GM23248 (cell line): ENCODE measurements at regions not wholly inside any gene's neighbourhood (a gene's known extent, or its start where the extent isn't known, plus 50 kb on each side); places are given as distances from the start of the nearest gene placed in this dataset.

Experiments
- EZH2 ChIP-seq: fragments of 200-600 bp; sonication (generic); IDR thresholded peaks from 2 replicates; pipeline ENCODE4 v1.6.1; 2018; ENCODE audit warnings: antibody characterized with exemption, mild to moderate bottlenecking; ENCODE audit not compliant: insufficient read depth, poor library complexity, severe bottlenecking
- EZH2phosphoT487 ChIP-seq: fragments of 200-600 bp; sonication (generic); IDR thresholded peaks from 2 replicates; pipeline ENCODE4 v1.6.1; 2018; ENCODE audit warnings: antibody characterized with exemption, moderate library complexity, mild to moderate bottlenecking, low read depth; ENCODE audit not compliant: insufficient read depth

DNA sequence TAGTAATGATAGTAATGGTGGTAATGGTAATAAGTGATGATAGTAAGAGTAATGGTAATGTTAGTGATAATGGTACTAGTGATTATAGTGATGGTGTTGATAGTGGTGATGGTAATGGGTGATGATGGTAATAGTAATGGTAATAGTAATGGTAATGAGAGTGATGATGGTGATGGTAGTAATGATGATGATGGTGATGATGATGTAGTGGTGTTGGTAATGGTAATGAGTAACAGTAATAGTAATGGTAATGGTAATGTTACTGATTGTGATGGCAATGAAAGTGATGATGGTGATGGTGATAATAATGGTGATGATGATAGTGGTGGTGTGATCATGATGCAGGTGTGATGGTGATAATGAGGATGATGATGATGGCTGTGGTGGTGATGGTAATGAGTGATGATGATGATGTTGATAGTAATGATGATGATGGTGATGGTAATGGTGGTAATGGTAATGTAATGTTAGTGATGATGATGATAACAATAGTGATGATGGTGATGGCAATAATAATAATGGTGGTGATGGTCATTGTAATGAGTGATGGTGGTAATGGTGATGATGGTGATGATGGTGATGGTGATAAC lies 235.0 kb downstream of the MATN1 start:
- TF ChIP-seq EZH2, result no peak
- no peak for TF ChIP-seq EZH2phosphoT487
